Aorta (tissue), 5 donors: ENCODE measurements at regions not wholly inside any gene's neighbourhood (a gene's known extent, or its start where the extent isn't known, plus 50 kb on each side); places are given as distances from the start of the nearest gene placed in this dataset.

ENCODE experiments used
- ATAC-seq: fragments of 200-7000 bp; cut with Tn5 transposase; one replicate; pipeline ENCODE4 v1.9.1; 2022; ENCODE audit warnings: moderate library complexity; ENCODE audit not compliant: low FRiP score
- DNase-seq, 2 donors: peaks; one replicate each; pipeline ENCODE4 v3.0.0-alpha.2; 2020
- H3K27ac ChIP-seq, 2 donors: one replicate each; pipeline ENCODE4 v1.5.1; 2013; ENCODE audit warnings: low read length in 2 of 2, mild to moderate bottlenecking in 2 of 2, moderate library complexity in 2 of 2, control low read depth in 1 of 2, inconsistent platforms in 1 of 2, low read depth in 1 of 2
- H3K27me3 ChIP-seq, 2 donors: one replicate each; pipeline ENCODE4 v1.6.1; 2013; ENCODE audit warnings: control low read depth in 1 of 2, low read length in 1 of 2, mild to moderate bottlenecking in 1 of 2, moderate library complexity in 1 of 2; ENCODE audit not compliant: insufficient read depth in 2 of 2, control insufficient read depth in 1 of 2
- H3K36me3 ChIP-seq, 2 donors: one replicate each; pipeline ENCODE4 v1.6.1; 2013; ENCODE audit warnings: control low read depth in 1 of 2, low read length in 1 of 2, mild to moderate bottlenecking in 1 of 2; ENCODE audit not compliant: insufficient read depth in 2 of 2, control insufficient read depth in 1 of 2
- H3K4me1 ChIP-seq, 2 donors: one replicate each; pipeline ENCODE4 v1.6.1; 2013; ENCODE audit warnings: low read length in 2 of 2, control low read depth in 1 of 2, mild to moderate bottlenecking in 1 of 2, moderate library complexity in 1 of 2; ENCODE audit not compliant: insufficient read depth in 2 of 2, control insufficient read depth in 1 of 2
- H3K4me3 ChIP-seq, 2 donors: one replicate each; pipeline ENCODE4 v1.5.1; 2013; ENCODE audit warnings: low read length in 2 of 2, control low read depth in 1 of 2, mild to moderate bottlenecking in 1 of 2
- H3K9me3 ChIP-seq: one replicate; pipeline ENCODE4 v1.6.1; 2013; ENCODE audit warnings: mild to moderate bottlenecking, low read length; ENCODE audit not compliant: control insufficient read depth
- WGBS, 2 donors: extraction: QIAGEN DNeasy Blood & Tissue Kit; methylation state at CpG; one replicate each; pipeline ENCODE4 v1.1.7; 2013; 5-methylcytosine and 5-hydroxymethylcytosine counted together
- intact Hi-C, 2 donors: fragments of 100-400 bp; cut with DNase I; formaldehyde crosslinking; loops; one replicate each; pipeline versions ENCODE4 v1.14.2 to v1.15.0; 2022
- donor health status: healthy with polysubstance abuse.
- donor health status: Bipolar disorder and iron deficiency.
- donor health status: DM: no; HTN: no; CAD: no.
- donor health status: DM: no; HTN: no; CAD: no.
- donor health status: DM: yes; HTN: yes; CAD: no.

DNA sequence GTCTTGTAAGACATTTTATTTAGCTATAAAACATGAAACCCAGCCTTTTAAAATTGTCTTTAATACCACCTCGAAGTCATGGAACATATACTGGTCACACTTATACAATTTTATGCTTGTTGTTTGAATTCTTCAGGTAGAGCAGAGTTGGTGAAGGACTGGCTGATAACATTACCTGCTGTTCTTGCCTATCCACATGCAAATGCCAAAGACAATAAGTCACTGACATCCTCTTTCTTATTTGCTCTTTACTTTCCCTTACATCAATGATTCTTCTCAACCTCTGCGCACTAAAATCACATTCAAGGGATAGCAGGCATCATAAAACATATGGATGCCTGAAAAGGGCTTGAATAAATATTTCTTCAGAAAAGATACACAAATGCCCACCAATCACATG is 392.5 kb upstream of the ATP11B start:
- 45 to 48% methylated on average over 2 of the region's 2 CpGs for WGBS, 2 donors
- ATAC-seq = no peak
- no peak for DNase-seq
- H3K4me1 ChIP-seq = no peaks in the 10 kb centered on the region
- no peaks in the 10 kb centered on the region for H3K36me3 ChIP-seq
- intact Hi-C loops = no loop called here
- H3K27ac ChIP-seq = no peak overlapping the region
- H3K27me3 ChIP-seq = no peaks in the 10 kb centered on the region
- H3K4me3 ChIP-seq = no peak overlapping the region
- H3K9me3 ChIP-seq = no peaks in the 10 kb centered on the region

DNA sequence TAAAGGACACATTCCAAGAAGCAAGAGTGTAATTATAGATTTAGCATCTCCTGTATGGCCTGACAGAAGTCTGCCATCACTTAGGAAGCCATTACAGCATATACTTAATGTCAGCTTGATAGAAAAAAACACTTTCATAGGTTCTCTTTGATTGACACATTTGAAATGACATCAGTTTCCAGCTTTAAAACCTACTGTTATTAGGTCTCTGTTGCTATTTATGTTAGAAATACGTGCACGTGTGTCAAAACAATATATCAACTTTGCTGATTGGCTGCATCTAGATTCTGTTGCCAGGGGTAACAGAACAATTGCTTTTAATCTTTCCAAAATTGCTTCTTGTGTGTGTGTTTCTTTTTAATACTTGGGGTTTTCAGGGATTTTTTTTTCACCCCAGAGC is 389.3 kb upstream of the ATP11B start:
- Histone ChIP-seq H3K4me3 (no peak overlapping the region), H3K9me3 (no peaks in the 10 kb centered on the region), H3K27ac (no peak overlapping the region), H3K27me3 (no peaks in the 10 kb centered on the region), H3K4me1 (no peaks in the 10 kb centered on the region), H3K36me3 (no peaks in the 10 kb centered on the region)
- DNase-seq = no peak
- ATAC-seq = no peak
- WGBS, 2 donors = 54 to 55% methylated on average over 2 of the region's 2 CpGs
- intact Hi-C loops = no loop called here

DNA sequence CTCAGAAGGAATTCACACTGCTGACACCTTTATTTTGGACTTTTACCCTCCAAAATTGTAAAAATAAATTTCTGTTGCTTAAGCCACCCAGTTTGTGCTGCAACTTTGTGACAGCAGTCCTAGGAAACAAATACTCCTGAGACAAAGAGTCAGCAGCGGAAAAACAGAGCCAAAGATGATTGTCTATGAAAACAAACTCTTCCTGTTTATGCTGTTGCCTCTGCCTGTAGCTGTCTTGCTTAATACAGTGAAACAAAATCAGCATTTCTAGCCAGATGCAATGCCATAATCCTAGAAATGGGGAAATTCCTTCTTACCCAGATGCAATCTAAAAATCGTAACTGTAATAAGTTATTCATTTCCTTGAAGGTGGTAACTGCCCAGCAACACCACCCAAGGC is 387.5 kb upstream of the ATP11B start:
- WGBS, 2 donors = 38 to 44% methylated on average over 2 of the region's 2 CpGs
- H3K27ac ChIP-seq = no peak overlapping the region
- H3K27me3 ChIP-seq = no peaks in the 10 kb centered on the region
- no peaks in the 10 kb centered on the region for H3K36me3 ChIP-seq
- intact Hi-C loops = no loop called here
- DNase-seq (no peak), ATAC-seq (no peak)
- H3K9me3 ChIP-seq = no peaks in the 10 kb centered on the region
- H3K4me1 ChIP-seq = no peaks in the 10 kb centered on the region
- no peak overlapping the region for H3K4me3 ChIP-seq

DNA sequence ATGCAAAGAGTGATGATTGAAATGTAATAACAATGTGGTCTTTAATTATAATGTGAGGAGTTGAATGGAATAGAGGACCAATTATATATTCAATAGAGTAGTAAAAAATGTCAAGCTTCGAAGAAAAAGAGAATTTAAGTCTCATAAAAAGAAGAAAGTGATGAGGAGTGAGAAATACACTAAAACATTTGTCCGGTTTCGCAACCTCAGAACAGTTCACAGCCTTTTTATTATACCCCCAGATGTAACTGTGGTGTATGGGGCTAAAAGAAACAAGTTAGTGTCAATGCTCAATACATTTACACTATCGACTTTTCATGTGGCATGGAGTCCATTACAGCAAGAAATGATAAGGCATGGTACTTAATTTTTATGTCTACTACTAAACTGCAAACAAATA is 386.5 kb upstream of the ATP11B start:
- no peaks in the 10 kb centered on the region for H3K9me3 ChIP-seq
- WGBS, 2 donors = 79 to 82% methylated on average over 4 of the region's 4 CpGs
- no peaks in the 10 kb centered on the region for H3K36me3 ChIP-seq
- intact Hi-C loops = no loop called here
- no peaks in the 10 kb centered on the region for H3K27me3 ChIP-seq
- H3K27ac ChIP-seq = no peak overlapping the region
- no peaks in the 10 kb centered on the region for H3K4me1 ChIP-seq
- DNase-seq (no peak), ATAC-seq (no peak)
- H3K4me3 ChIP-seq = no peak overlapping the region

DNA sequence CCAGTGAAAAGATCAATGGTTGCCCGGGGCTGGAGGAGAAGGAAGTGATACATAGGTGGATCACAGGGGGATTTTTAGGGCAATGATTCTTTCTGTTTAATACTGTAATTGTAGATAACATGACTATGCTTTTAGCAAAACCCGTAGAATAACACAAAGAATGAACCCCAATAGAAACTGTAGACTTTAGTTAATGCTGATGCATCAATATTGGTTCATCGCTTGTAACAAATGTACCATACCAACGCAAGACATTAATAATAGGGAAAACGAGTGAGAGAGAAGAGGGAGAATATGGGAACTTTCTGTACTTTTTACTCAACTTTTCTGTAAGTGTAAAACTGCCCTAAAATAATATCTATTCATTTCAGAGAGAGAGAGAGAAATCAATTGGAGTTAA is 383.3 kb upstream of the ATP11B start:
- intact Hi-C loops = no loop called here
- DNase-seq (no peak), ATAC-seq (no peak)
- H3K27ac ChIP-seq = no peak overlapping the region
- H3K27me3 ChIP-seq = no peaks in the 10 kb centered on the region
- H3K4me3 ChIP-seq = no peak overlapping the region
- H3K36me3 ChIP-seq = no peaks in the 10 kb centered on the region
- H3K4me1 ChIP-seq = no peaks in the 10 kb centered on the region
- no peaks in the 10 kb centered on the region for H3K9me3 ChIP-seq
- WGBS, 2 donors = 84% methylated on average over 5 of the region's 5 CpGs

DNA sequence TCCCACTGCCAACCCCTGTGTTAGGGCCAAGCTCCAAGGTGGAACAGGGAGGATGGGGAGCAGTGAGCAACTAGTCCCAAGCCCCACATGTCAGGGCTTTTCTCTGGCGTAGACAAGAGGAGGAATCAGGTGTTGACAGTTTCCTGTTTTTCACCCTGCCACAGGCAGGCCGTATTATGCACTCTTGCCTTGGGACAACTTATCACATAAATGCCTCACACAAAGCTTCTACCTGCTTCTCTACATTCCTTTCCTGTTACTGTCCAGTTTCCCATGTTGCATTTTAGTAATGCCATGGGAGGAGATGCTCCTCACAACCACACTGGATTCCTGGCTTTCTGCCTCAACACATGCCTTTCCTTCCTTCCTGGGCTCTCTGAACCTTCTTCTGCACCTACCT is 381.2 kb upstream of the ATP11B start:
- H3K27me3 ChIP-seq = no peaks in the 10 kb centered on the region
- ATAC-seq = no peak
- DNase-seq = no peak
- no peaks in the 10 kb centered on the region for H3K36me3 ChIP-seq
- intact Hi-C loops = no loop called here
- H3K4me1 ChIP-seq = no peaks in the 10 kb centered on the region
- no peaks in the 10 kb centered on the region for H3K9me3 ChIP-seq
- H3K27ac ChIP-seq = no peak overlapping the region
- no peak overlapping the region for H3K4me3 ChIP-seq
- 43 to 54% methylated on average over 2 of the region's 2 CpGs for WGBS, 2 donors

DNA sequence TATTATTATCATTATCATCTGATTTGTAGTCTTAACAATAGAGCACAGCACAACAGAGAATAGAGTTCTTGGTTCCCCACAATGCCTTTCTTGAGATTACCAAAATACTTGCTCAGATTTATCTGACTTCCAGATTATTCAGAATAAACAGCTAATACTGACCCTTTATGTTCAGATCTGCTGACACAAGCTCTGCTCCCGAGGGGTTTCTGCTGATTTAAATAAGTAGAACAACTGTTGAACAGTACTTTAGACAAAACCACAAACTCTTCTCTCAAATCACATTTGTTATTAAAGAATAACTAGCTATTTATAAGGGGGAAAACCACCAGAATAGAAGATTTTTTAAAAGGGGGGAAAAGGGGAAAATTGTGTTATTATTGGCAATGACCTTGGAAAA is 380.2 kb upstream of the ATP11B start:
- Histone ChIP-seq H3K4me3 (no peak overlapping the region), H3K36me3 (no peaks in the 10 kb centered on the region), H3K4me1 (no peaks in the 10 kb centered on the region), H3K9me3 (peaks cover 1% of the 10 kb centered on the region), H3K27ac (no peak overlapping the region), H3K27me3 (no peaks in the 10 kb centered on the region)
- intact Hi-C loops = no loop called here
- ATAC-seq (no peak), DNase-seq (no peak)
- 41 to 47% methylated on average over 1 of the region's 1 CpG for WGBS, 2 donors

DNA sequence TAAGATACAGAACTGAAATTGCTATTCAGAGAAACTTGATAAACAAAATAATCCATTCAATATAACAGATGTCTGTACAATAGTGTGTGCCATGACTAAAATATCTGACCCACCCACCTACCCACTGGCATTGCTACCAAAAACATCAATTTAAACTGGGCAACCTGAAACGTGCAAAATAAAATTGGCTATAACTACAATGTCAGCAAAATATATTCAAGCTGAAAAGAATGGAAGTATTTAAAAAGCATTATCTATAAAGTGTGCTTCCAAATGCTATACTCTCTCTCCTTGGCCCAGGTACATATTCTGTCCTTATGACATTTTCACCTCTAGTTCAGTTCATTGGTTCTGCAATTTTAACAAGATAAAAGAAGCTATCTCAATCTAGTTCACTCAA is 379.6 kb upstream of the ATP11B start:
- peaks cover 1% of the 10 kb centered on the region for H3K9me3 ChIP-seq
- no peaks in the 10 kb centered on the region for H3K27me3 ChIP-seq
- no peak for DNase-seq
- H3K36me3 ChIP-seq = no peaks in the 10 kb centered on the region
- no peak overlapping the region for H3K27ac ChIP-seq
- no peak for ATAC-seq
- 27 to 33% methylated on average over 1 of the region's 1 CpG for WGBS, 2 donors
- H3K4me1 ChIP-seq = no peaks in the 10 kb centered on the region
- intact Hi-C loops = no loop called here
- no peak overlapping the region for H3K4me3 ChIP-seq

DNA sequence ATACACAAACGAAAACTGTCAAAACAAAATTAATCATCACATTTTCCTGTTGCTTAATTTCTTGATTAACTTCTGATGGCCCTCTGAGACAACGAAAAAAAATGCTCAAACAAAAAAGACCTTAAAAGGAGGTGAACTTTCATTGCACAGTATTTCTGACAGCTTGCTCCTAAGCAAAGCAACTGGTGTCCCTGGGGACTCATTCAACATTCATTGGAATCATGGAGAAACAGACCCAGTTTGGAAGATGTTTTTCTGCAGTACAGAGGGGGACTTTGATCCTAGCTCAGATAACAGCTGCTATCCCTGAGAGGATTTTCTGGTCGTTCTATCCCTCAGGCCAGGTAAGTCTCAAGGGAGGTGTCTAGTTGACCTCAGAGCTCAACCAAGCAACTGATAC is 378.7 kb upstream of the ATP11B start:
- WGBS, 2 donors = 6 to 9% methylated on average over 3 of the region's 3 CpGs
- no peak for ATAC-seq
- Histone ChIP-seq H3K4me3 (no peak overlapping the region), H3K9me3 (peaks cover 1% of the 10 kb centered on the region), H3K27me3 (no peaks in the 10 kb centered on the region), H3K27ac (no peak overlapping the region), H3K4me1 (no peaks in the 10 kb centered on the region), H3K36me3 (no peaks in the 10 kb centered on the region)
- intact Hi-C loops = no loop called here
- DNase-seq = no peak

DNA sequence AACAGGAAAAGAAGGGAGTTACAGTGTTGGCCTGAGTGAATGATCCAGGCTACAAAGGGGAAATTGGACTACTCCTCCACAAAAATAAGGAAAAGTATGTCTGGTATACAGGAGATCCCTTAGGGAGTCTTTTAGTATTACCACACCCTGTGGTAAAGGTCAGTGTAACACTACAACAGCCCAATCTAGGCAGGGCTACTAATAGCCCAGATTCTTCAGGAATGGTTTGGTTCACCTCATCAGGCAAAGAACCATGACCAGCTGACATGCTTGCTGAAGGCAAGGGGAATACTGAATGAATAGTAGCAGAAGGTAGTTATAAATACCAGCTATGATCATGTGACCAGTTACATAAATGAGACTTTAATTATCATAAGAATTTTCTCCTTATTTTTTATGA is 372.6 kb upstream of the ATP11B start:
- peaks cover 1% of the 10 kb centered on the region for H3K9me3 ChIP-seq
- intact Hi-C loops = no loop called here

More for the DNA sequence above, 372.6 kb upstream of the ATP11B start:
- ATAC-seq (no peak), DNase-seq (no peak)
- H3K27ac ChIP-seq = no peak overlapping the region
- peaks cover 0 to 2% of the 10 kb centered on the region in 2 donors for H3K27me3 ChIP-seq
- H3K4me1 ChIP-seq = no peaks in the 10 kb centered on the region
- H3K4me3 ChIP-seq = no peak overlapping the region
- no peaks in the 10 kb centered on the region for H3K36me3 ChIP-seq
